CD4-positive, alpha-beta T cell (primary cell): ENCODE measurements at regions not wholly inside any gene's neighbourhood (a gene's known extent, or its start where the extent isn't known, plus 50 kb on each side); places are given as distances from the start of the nearest gene placed in this dataset.

Source experiments
- ATAC-seq: fragments of 200-7000 bp; cut with Tn5 transposase; one replicate; pipeline ENCODE4 v1.10.0; 2022; ENCODE audit warnings: mild to moderate bottlenecking; ENCODE audit not compliant: poor library complexity
- CTCF ChIA-PET: fragments of 350-600 bp; sonication (Branson Sonifier 250); formaldehyde crosslinking; loops from one replicate; lab custom pipeline; 2021; ENCODE audit warnings: antibody characterized with exemption, inconsistent platforms; lab: Charles Lee
- POLR2A ChIA-PET: fragments of 350-600 bp; sonication (Branson Sonifier 250); formaldehyde crosslinking; loops from one replicate; lab custom pipeline; 2021; ENCODE audit warnings: antibody characterized with exemption, inconsistent platforms; lab: Charles Lee
- DNase-seq, 14 experiments: peaks; one replicate each; pipeline ENCODE4 v3.0.0-alpha.2; 2013 to 2020; ENCODE audit warnings: mixed read lengths in 2 of 14
- H3K27ac ChIP-seq, 2 donors: one replicate each; pipeline versions ENCODE4 v1.5.1 to v1.7.0; 2013; ENCODE audit warnings: low read length in 2 of 2, low read depth in 1 of 2, mild to moderate bottlenecking in 1 of 2
- H3K27me3 ChIP-seq, 2 experiments: 1 replicate in 1 of 2; 2 replicates in 1 of 2; pipeline versions ENCODE4 v1.6.1 to v1.7.0; 2013; ENCODE audit warnings: low read length in 2 of 2, control low read depth in 1 of 2, mild to moderate bottlenecking in 1 of 2, moderate library complexity in 1 of 2; ENCODE audit not compliant: insufficient read depth in 2 of 2, control insufficient read depth in 1 of 2
- H3K36me3 ChIP-seq: one replicate; pipeline ENCODE4 v1.6.1; 2013; ENCODE audit warnings: low read length, control low read depth; ENCODE audit not compliant: insufficient read depth
- H3K4me1 ChIP-seq: one replicate; pipeline ENCODE4 v1.6.1; 2013; ENCODE audit warnings: low read length, control low read depth; ENCODE audit not compliant: insufficient read depth
- H3K4me3 ChIP-seq: one replicate; pipeline ENCODE4 v1.5.1; 2013; ENCODE audit warnings: mild to moderate bottlenecking, low read length, moderate library complexity
- H3K9me3 ChIP-seq, 2 experiments: 1 replicate in 1 of 2; 2 replicates in 1 of 2; pipeline versions ENCODE4 v1.6.1 to v1.7.0; 2013; ENCODE audit warnings: low read length in 2 of 2, mild to moderate bottlenecking in 2 of 2, control low read depth in 1 of 2, moderate library complexity in 1 of 2; ENCODE audit not compliant: control insufficient read depth in 1 of 2, insufficient read depth in 1 of 2
- H3K27ac Mint-ChIP-seq: one replicate; pipeline ENCODE4 v1.8.0; 2020; ENCODE audit warnings: mixed read lengths
- H3K27me3 Mint-ChIP-seq: one replicate; pipeline ENCODE4 v1.8.0; 2021; ENCODE audit warnings: mixed read lengths
- H3K36me3 Mint-ChIP-seq: one replicate; pipeline ENCODE4 v1.8.0; 2021; ENCODE audit warnings: low read depth, mixed read lengths
- H3K4me1 Mint-ChIP-seq: one replicate; pipeline ENCODE4 v1.8.0; 2021; ENCODE audit warnings: low read depth, mixed read lengths
- H3K4me3 Mint-ChIP-seq: one replicate; pipeline ENCODE4 v1.8.0; 2020; ENCODE audit warnings: mild to moderate bottlenecking, mixed read lengths
- H3K9me3 Mint-ChIP-seq: one replicate; pipeline ENCODE4 v1.8.0; 2020; ENCODE audit warnings: mixed read lengths
- CTCF ChIP-seq: fragments of 200-600 bp; IDR thresholded peaks from one replicate; pipeline ENCODE4 v1.8.0; 2022; ENCODE audit warnings: antibody characterized with exemption, mild to moderate bottlenecking
- intact Hi-C, 2 experiments: fragments of 100-400 bp; cut with DNase I in 1 of 2; cut with micrococcal nuclease in 1 of 2; formaldehyde crosslinking; loops; one replicate each; pipeline versions ENCODE4 v1.15.1 to v1.9.0; 2023 to 2025; cut with DNase I, micrococcal nuclease

GRCh38 chr6:139431602-139431956 lies 57.1 kb upstream of the CITED2 start:
- H3K27me3 Mint-ChIP-seq = no peaks in the 10 kb centered on the region
- ChIA-PET POLR2A (no interaction called here), CTCF (no interaction called here)
- H3K27me3 ChIP-seq = no peaks in the 10 kb centered on the region
- H3K27ac ChIP-seq = no peak overlapping the region
- no peaks in the 10 kb centered on the region for H3K36me3 Mint-ChIP-seq
- H3K4me1 Mint-ChIP-seq = no peaks in the 10 kb centered on the region
- no peaks in the 10 kb centered on the region for H3K36me3 ChIP-seq
- peaks cover 3% of the 10 kb centered on the region for H3K9me3 Mint-ChIP-seq
- H3K9me3 ChIP-seq = peaks cover 0 to 5% of the 10 kb centered on the region in 2 experiments
- intact Hi-C loops = no loop called here
- H3K27ac Mint-ChIP-seq = no peak overlapping the region
- H3K4me1 ChIP-seq = peaks cover 3% of the 10 kb centered on the region
- ATAC-seq (no peak), DNase-seq (no peak)
- H3K4me3 Mint-ChIP-seq = no peak overlapping the region
- TF ChIP-seq CTCF = no peak
- no peak overlapping the region for H3K4me3 ChIP-seq

GRCh38 chr6:139430899-139431601 lies 56.6 kb upstream of the CITED2 start:
- no peak overlapping the region for H3K4me3 ChIP-seq
- Mint-ChIP-seq H3K4me1 (no peaks in the 10 kb centered on the region), H3K36me3 (no peaks in the 10 kb centered on the region), H3K9me3 (peaks cover 3% of the 10 kb centered on the region), H3K27ac (no peak overlapping the region), H3K4me3 (no peak overlapping the region), H3K27me3 (no peaks in the 10 kb centered on the region)
- no peaks in the 10 kb centered on the region for H3K27me3 ChIP-seq
- DNase-seq (no peak), ATAC-seq (no peak)
- CTCF ChIA-PET = no interaction called here
- POLR2A ChIA-PET = no interaction called here
- H3K9me3 ChIP-seq = peaks cover 0 to 5% of the 10 kb centered on the region in 2 experiments
- no peak overlapping the region for H3K27ac ChIP-seq
- intact Hi-C loops = no loop called here
- no peaks in the 10 kb centered on the region for H3K36me3 ChIP-seq
- no peak for TF ChIP-seq CTCF
- peaks cover 3% of the 10 kb centered on the region for H3K4me1 ChIP-seq

- no peaks in the 10 kb centered on the region for H3K4me1 Mint-ChIP-seq
- intact Hi-C loops = no loop called here
- ATAC-seq = no peak
- no peaks in the 10 kb centered on the region for H3K36me3 Mint-ChIP-seq
- Histone ChIP-seq H3K4me3 (no peak overlapping the region), H3K27ac (no peak overlapping the region), H3K9me3 (peaks cover 0 to 5% of the 10 kb centered on the region in 2 experiments), H3K36me3 (no peaks in the 10 kb centered on the region), H3K27me3 (no peaks in the 10 kb centered on the region), H3K4me1 (peaks cover 3% of the 10 kb centered on the region)
- no peak for TF ChIP-seq CTCF
- peaks cover 8% of the 10 kb centered on the region for H3K27me3 Mint-ChIP-seq
- H3K9me3 Mint-ChIP-seq = peaks cover 3% of the 10 kb centered on the region
- no peak overlapping the region for H3K27ac Mint-ChIP-seq
- CTCF ChIA-PET = interaction anchor here (1.4 kb wide), 1 partner anchor 10 kb away, joined by 5 read pairs; no protein-coding TSS in a partner anchor
- DNase-seq = no peak
- no peak overlapping the region for H3K4me3 Mint-ChIP-seq
- POLR2A ChIA-PET = interaction anchor here (1.1 kb wide), 1 partner anchor 55 kb away, joined by 3 read pairs; the partner anchor contains the start of gene CITED2
Measured at GRCh38 chr6:139429580-139430145, 55.2 kb upstream of the CITED2 start.
